ENCODE measurements at regions not wholly inside any gene's neighbourhood (a gene's known extent, or its start where the extent isn't known, plus 50 kb on each side); places are given as distances from the start of the nearest gene placed in this dataset.

DNA sequence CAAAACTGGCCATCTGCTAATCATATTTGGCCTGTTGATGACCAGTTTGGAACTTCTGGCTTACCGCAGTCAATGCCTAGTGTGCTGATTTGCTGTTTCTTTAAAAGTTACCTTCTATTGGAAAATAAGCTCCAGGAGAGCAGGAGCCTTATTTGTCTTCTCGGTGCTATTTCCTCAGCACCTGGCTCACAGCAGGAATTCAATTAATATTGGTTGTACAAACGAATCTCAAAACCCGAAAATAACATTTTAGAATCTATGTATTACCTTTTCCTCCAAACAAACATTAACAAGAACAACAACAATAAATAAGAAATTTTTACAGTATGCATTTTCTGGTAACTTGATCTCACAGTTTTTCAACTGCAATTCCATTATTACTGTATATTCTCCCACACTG, 1080.7 kb upstream of the MAP3K7 start:
- TF ChIP-seq, protein P1, sequence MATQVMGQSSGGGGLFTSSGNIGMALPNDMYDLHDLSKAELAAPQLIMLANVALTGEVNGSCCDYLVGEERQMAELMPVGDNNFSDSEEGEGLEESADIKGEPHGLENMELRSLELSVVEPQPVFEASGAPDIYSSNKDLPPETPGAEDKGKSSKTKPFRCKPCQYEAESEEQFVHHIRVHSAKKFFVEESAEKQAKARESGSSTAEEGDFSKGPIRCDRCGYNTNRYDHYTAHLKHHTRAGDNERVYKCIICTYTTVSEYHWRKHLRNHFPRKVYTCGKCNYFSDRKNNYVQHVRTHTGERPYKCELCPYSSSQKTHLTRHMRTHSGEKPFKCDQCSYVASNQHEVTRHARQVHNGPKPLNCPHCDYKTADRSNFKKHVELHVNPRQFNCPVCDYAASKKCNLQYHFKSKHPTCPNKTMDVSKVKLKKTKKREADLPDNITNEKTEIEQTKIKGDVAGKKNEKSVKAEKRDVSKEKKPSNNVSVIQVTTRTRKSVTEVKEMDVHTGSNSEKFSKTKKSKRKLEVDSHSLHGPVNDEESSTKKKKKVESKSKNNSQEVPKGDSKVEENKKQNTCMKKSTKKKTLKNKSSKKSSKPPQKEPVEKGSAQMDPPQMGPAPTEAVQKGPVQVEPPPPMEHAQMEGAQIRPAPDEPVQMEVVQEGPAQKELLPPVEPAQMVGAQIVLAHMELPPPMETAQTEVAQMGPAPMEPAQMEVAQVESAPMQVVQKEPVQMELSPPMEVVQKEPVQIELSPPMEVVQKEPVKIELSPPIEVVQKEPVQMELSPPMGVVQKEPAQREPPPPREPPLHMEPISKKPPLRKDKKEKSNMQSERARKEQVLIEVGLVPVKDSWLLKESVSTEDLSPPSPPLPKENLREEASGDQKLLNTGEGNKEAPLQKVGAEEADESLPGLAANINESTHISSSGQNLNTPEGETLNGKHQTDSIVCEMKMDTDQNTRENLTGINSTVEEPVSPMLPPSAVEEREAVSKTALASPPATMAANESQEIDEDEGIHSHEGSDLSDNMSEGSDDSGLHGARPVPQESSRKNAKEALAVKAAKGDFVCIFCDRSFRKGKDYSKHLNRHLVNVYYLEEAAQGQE (IDR thresholded peaks at IDR 0.05; ENCODE audit: insufficient replicate concordance, low read depth) = no peak
- TF ChIP-seq, protein P2, sequence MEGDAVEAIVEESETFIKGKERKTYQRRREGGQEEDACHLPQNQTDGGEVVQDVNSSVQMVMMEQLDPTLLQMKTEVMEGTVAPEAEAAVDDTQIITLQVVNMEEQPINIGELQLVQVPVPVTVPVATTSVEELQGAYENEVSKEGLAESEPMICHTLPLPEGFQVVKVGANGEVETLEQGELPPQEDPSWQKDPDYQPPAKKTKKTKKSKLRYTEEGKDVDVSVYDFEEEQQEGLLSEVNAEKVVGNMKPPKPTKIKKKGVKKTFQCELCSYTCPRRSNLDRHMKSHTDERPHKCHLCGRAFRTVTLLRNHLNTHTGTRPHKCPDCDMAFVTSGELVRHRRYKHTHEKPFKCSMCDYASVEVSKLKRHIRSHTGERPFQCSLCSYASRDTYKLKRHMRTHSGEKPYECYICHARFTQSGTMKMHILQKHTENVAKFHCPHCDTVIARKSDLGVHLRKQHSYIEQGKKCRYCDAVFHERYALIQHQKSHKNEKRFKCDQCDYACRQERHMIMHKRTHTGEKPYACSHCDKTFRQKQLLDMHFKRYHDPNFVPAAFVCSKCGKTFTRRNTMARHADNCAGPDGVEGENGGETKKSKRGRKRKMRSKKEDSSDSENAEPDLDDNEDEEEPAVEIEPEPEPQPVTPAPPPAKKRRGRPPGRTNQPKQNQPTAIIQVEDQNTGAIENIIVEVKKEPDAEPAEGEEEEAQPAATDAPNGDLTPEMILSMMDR (IDR thresholded peaks at IDR 0.05; ENCODE audit: insufficient read depth, low read length) = no peak
- TF ChIP-seq POLR2AphosphoS5 (IDR thresholded peaks at IDR 0.05; ENCODE audit: low read depth) = no peak
- TF ChIP-seq GABPA (IDR thresholded peaks at IDR 0.05; ENCODE audit: low read depth) = no peak
- no peak for TF ChIP-seq SPI1 (IDR thresholded peaks at IDR 0.05; ENCODE audit: borderline replicate concordance, low read depth)
